ENCODE measurements at regions not wholly inside any gene's neighbourhood (a gene's known extent, or its start where the extent isn't known, plus 50 kb on each side); places are given as distances from the start of the nearest gene placed in this dataset.
A peak's percentile ranks its signal among the peaks of the same experiment; 100 is the strongest.

- no peaks in the 10 kb centered on the region for H3K36me3 Mint-ChIP-seq (ENCODE audit: unreplicated experiment)
- no peak overlapping the region for H3K27ac Mint-ChIP-seq (ENCODE audit: unreplicated experiment)
- H3K9me3 Mint-ChIP-seq (ENCODE audit: unreplicated experiment): no peaks in the 10 kb centered on the region
Observed at GRCh38 chr3:176310641-176311040, 886.6 kb downstream of the TBL1XR1 start.

DNA sequence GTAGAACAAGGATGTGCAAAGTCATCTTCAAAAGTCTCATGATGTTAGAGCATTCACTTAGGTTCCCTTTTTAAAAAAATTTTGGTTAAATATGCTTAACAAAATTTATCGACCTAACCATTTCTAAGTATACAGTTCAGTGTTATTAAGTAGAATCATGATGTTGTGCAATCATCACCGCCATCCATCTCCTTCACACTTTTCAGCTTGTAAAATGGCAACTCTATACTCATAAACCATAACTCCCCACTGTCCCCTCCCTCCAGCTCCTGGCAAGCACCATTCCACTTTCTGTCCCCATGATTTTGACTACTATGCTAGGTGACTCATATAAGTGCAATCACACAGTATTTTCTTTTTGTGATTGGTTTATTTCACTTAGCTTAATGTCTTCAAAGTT is 895.0 kb downstream of the TBL1XR1 start:
- Mint-ChIP-seq H3K4me1 (ENCODE audit: low read depth, unreplicated experiment) (peaks cover 15% of the 10 kb centered on the region), H3K4me3 (ENCODE audit: unreplicated experiment) (no peak overlapping the region), H3K27ac (ENCODE audit: unreplicated experiment) (no peak overlapping the region), H3K9me3 (ENCODE audit: unreplicated experiment) (no peaks in the 10 kb centered on the region), H3K36me3 (ENCODE audit: unreplicated experiment) (no peaks in the 10 kb centered on the region), H3K27me3 (ENCODE audit: unreplicated experiment) (peaks cover 1% of the 10 kb centered on the region)
- DNase-seq: no peak
- TF ChIP-seq, protein P1, sequence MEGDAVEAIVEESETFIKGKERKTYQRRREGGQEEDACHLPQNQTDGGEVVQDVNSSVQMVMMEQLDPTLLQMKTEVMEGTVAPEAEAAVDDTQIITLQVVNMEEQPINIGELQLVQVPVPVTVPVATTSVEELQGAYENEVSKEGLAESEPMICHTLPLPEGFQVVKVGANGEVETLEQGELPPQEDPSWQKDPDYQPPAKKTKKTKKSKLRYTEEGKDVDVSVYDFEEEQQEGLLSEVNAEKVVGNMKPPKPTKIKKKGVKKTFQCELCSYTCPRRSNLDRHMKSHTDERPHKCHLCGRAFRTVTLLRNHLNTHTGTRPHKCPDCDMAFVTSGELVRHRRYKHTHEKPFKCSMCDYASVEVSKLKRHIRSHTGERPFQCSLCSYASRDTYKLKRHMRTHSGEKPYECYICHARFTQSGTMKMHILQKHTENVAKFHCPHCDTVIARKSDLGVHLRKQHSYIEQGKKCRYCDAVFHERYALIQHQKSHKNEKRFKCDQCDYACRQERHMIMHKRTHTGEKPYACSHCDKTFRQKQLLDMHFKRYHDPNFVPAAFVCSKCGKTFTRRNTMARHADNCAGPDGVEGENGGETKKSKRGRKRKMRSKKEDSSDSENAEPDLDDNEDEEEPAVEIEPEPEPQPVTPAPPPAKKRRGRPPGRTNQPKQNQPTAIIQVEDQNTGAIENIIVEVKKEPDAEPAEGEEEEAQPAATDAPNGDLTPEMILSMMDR (IDR thresholded peaks at IDR 0.05; ENCODE audit: partially characterized antibody, unreplicated experiment): no peak

More at GRCh38 chr3:176310641-176311040, 886.6 kb downstream of the TBL1XR1 start:
- H3K4me3 Mint-ChIP-seq (ENCODE audit: unreplicated experiment): no peak overlapping the region
- DNase-seq: no peak
- no peaks in the 10 kb centered on the region for H3K4me1 Mint-ChIP-seq (ENCODE audit: low read depth, unreplicated experiment)
- H3K27me3 Mint-ChIP-seq (ENCODE audit: unreplicated experiment): no peaks in the 10 kb centered on the region
- TF ChIP-seq, protein P1 (IDR thresholded peaks at IDR 0.05; ENCODE audit: partially characterized antibody, unreplicated experiment): no peak

DNA sequence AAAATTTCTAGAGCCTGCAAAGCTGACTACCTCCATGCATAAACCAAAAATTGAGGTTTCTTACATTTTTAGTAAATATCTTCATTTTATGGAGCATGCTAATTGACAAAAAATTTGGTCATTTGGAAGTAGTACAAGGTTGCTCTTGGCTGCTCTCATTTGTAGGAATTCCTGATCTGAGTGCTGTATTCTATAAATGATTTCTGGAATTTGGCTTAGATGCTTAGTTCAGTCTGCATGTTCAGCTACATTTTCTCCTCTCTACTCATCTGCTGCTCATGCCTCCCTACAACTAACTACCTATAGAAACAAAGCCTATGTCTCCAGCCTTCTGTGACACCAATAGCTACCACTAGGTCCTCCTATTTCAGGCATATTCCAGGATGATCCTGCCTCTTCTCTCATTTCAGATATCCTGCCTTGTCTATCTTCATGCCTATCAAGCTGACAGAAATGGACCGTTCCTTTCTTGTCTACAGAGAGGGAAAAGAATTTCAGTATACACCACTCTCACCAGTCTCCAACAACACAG is 901.1 kb downstream of the TBL1XR1 start:
- H3K27ac Mint-ChIP-seq (ENCODE audit: unreplicated experiment): no peak overlapping the region
- DNase-seq: no peak
- peaks cover 2% of the 10 kb centered on the region for H3K9me3 Mint-ChIP-seq (ENCODE audit: unreplicated experiment)
- TF ChIP-seq, protein P1 (IDR thresholded peaks at IDR 0.05; ENCODE audit: partially characterized antibody, unreplicated experiment): no peak
- H3K4me1 Mint-ChIP-seq (ENCODE audit: low read depth, unreplicated experiment): peaks cover 17% of the 10 kb centered on the region
- H3K27me3 Mint-ChIP-seq (ENCODE audit: unreplicated experiment): no peaks in the 10 kb centered on the region
- no peak overlapping the region for H3K4me3 Mint-ChIP-seq (ENCODE audit: unreplicated experiment)
- no peaks in the 10 kb centered on the region for H3K36me3 Mint-ChIP-seq (ENCODE audit: unreplicated experiment)

DNA sequence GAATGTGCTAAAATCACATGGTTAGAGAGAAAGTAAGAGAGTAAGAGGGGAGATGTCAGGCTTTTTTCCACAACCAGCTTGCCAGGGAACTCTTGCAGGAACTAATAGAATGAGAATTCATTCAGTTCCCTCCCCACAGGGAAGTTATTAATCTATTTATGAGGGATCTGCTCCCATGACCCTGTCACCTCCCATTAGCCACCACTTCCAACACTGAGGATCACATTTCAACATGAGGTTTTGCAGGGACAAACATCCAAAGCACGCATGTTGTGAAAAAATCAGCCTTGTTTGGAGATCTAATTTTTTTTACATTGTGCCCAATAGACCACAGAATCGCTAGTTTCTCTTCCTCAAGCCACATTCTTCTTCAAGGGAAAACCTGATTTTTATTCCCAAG is 904.0 kb downstream of the TBL1XR1 start:
- TF ChIP-seq, protein P1 (IDR thresholded peaks at IDR 0.05; ENCODE audit: partially characterized antibody, unreplicated experiment): no peak
- no peak for DNase-seq
- Mint-ChIP-seq H3K27me3 (ENCODE audit: unreplicated experiment) (no peaks in the 10 kb centered on the region), H3K36me3 (ENCODE audit: unreplicated experiment) (no peaks in the 10 kb centered on the region), H3K9me3 (ENCODE audit: unreplicated experiment) (peaks cover 2% of the 10 kb centered on the region), H3K27ac (ENCODE audit: unreplicated experiment) (peak overlapping the region; percentile 15), H3K4me1 (ENCODE audit: low read depth, unreplicated experiment) (peaks cover 9% of the 10 kb centered on the region), H3K4me3 (ENCODE audit: unreplicated experiment) (peak overlapping the region; percentile 39)

GRCh38 chr3:176286476-176287085 is 910.7 kb downstream of the TBL1XR1 start:
- no peak for DNase-seq
- Mint-ChIP-seq H3K27ac (ENCODE audit: unreplicated experiment) (no peak overlapping the region), H3K4me3 (ENCODE audit: unreplicated experiment) (no peak overlapping the region), H3K27me3 (ENCODE audit: unreplicated experiment) (no peaks in the 10 kb centered on the region), H3K9me3 (ENCODE audit: unreplicated experiment) (no peaks in the 10 kb centered on the region), H3K36me3 (ENCODE audit: unreplicated experiment) (no peaks in the 10 kb centered on the region), H3K4me1 (ENCODE audit: low read depth, unreplicated experiment) (peaks cover 4% of the 10 kb centered on the region)
- TF ChIP-seq, protein P1 (IDR thresholded peaks at IDR 0.05; ENCODE audit: partially characterized antibody, unreplicated experiment): no peak

All from glutamatergic neuron (in vitro differentiated cells).